A673 (cell line): ENCODE measurements at regions not wholly inside any gene's neighbourhood (a gene's known extent, or its start where the extent isn't known, plus 50 kb on each side); places are given as distances from the start of the nearest gene placed in this dataset.

Experiments
- EZH2 ChIP-seq: fragments of 200-600 bp; sonication (generic); IDR thresholded peaks from 2 replicates; pipeline ENCODE4 v1.6.1; 2017; ENCODE audit warnings: borderline replicate concordance, low read depth, mild to moderate bottlenecking, mixed read lengths, antibody characterized with exemption, low read length; ENCODE audit not compliant: poor library complexity, severe bottlenecking
- TF ChIP-seq, protein P1 (sequence below): fragments of 300-800, 200-600 bp; sonication (generic); conservative IDR thresholded peaks from 2 replicates; pipeline ENCODE4 v1.5.1; 2017; ENCODE audit warnings: low read depth, mild to moderate bottlenecking, antibody characterized with exemption, low read length, moderate library complexity, mixed read lengths

- no peak for TF ChIP-seq EZH2
- TF ChIP-seq, protein P1, sequence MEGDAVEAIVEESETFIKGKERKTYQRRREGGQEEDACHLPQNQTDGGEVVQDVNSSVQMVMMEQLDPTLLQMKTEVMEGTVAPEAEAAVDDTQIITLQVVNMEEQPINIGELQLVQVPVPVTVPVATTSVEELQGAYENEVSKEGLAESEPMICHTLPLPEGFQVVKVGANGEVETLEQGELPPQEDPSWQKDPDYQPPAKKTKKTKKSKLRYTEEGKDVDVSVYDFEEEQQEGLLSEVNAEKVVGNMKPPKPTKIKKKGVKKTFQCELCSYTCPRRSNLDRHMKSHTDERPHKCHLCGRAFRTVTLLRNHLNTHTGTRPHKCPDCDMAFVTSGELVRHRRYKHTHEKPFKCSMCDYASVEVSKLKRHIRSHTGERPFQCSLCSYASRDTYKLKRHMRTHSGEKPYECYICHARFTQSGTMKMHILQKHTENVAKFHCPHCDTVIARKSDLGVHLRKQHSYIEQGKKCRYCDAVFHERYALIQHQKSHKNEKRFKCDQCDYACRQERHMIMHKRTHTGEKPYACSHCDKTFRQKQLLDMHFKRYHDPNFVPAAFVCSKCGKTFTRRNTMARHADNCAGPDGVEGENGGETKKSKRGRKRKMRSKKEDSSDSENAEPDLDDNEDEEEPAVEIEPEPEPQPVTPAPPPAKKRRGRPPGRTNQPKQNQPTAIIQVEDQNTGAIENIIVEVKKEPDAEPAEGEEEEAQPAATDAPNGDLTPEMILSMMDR = no peak
These were observed 341.3 kb downstream of the DNAJB9 start for GRCh38 chr7:108911016-108911415.
